ENCODE measurements at regions not wholly inside any gene's neighbourhood (a gene's known extent, or its start where the extent isn't known, plus 50 kb on each side); places are given as distances from the start of the nearest gene placed in this dataset.

DNA sequence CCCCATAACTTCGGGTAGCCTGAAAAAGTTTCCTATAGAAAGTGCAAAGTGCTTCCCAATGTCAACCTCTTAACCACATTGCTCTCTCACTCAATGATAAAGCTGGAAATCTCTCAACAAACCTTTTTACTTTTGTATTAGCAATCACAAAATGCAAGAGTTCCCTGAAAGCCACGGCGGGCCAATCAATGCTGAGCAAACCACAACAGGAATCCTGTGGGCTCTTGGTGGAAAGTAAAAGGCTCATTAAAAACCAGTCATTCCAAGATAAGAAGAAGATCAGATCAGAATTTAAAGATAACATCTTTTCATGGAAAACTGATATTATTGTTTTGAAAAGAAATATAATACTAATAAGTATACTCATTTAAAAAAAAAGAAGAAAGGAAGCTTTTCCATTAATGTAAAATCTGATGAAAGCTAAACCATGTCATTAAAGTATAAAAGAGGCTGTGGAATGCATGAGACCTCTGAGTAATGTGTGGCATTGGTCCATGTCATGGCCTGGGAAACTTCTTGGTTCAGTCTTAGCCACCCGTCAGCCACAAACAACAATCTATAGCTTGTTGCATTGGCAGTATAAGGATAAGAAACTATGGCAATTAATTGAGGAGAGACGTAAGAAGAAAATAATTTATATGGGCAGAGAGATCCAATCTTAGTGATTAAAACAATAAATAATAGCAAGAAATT, 1066.1 kb upstream of the SORCS1 start:
- TF ChIP-seq, protein P1, sequence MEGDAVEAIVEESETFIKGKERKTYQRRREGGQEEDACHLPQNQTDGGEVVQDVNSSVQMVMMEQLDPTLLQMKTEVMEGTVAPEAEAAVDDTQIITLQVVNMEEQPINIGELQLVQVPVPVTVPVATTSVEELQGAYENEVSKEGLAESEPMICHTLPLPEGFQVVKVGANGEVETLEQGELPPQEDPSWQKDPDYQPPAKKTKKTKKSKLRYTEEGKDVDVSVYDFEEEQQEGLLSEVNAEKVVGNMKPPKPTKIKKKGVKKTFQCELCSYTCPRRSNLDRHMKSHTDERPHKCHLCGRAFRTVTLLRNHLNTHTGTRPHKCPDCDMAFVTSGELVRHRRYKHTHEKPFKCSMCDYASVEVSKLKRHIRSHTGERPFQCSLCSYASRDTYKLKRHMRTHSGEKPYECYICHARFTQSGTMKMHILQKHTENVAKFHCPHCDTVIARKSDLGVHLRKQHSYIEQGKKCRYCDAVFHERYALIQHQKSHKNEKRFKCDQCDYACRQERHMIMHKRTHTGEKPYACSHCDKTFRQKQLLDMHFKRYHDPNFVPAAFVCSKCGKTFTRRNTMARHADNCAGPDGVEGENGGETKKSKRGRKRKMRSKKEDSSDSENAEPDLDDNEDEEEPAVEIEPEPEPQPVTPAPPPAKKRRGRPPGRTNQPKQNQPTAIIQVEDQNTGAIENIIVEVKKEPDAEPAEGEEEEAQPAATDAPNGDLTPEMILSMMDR (conservative IDR thresholded peaks at IDR 0.05; ENCODE audit: low read depth, low read length), result no peak
- no peak for TF ChIP-seq EZH2 (IDR thresholded peaks at IDR 0.05; ENCODE audit: low read length, unreplicated experiment)
